Subcutaneous abdominal adipose tissue (tissue), 5 donors: ENCODE measurements at regions not wholly inside any gene's neighbourhood (a gene's known extent, or its start where the extent isn't known, plus 50 kb on each side); places are given as distances from the start of the nearest gene placed in this dataset.

Experiments
- H3K27ac ChIP-seq: one replicate; pipeline ENCODE4 v1.7.0; 2013; ENCODE audit warnings: low read depth, mild to moderate bottlenecking, inconsistent platforms, low read length, moderate library complexity
- H3K27me3 ChIP-seq, 5 donors: one replicate each; pipeline ENCODE4 v1.7.0; 2013; ENCODE audit warnings: low read length in 5 of 5, inconsistent platforms in 1 of 5; ENCODE audit not compliant: control insufficient read depth in 5 of 5, insufficient read depth in 4 of 5
- H3K36me3 ChIP-seq, 5 donors: one replicate each; pipeline ENCODE4 v1.7.0; 2013; ENCODE audit warnings: low read length in 5 of 5; ENCODE audit not compliant: control insufficient read depth in 5 of 5, insufficient read depth in 5 of 5
- H3K4me1 ChIP-seq, 5 donors: one replicate each; pipeline ENCODE4 v1.7.0; 2013; ENCODE audit warnings: low read length in 5 of 5, mild to moderate bottlenecking in 3 of 5, moderate library complexity in 1 of 5; ENCODE audit not compliant: control insufficient read depth in 5 of 5, insufficient read depth in 5 of 5
- H3K4me3 ChIP-seq, 5 donors: one replicate each; pipeline ENCODE4 v1.7.0; 2013; ENCODE audit warnings: low read length in 5 of 5, low read depth in 1 of 5
- H3K9ac ChIP-seq, 5 donors: one replicate each; pipeline ENCODE4 v1.7.0; 2013; ENCODE audit warnings: low read length in 5 of 5, mild to moderate bottlenecking in 4 of 5, moderate library complexity in 3 of 5
- H3K9me3 ChIP-seq, 5 donors: one replicate each; pipeline ENCODE4 v1.7.0; 2013; ENCODE audit warnings: low read length in 5 of 5; ENCODE audit not compliant: control insufficient read depth in 5 of 5
- donor health status: healthy.
- donor health status: healthy.
- donor health status: healthy.
- donor health status: healthy.
- donor health status: healthy.

DNA sequence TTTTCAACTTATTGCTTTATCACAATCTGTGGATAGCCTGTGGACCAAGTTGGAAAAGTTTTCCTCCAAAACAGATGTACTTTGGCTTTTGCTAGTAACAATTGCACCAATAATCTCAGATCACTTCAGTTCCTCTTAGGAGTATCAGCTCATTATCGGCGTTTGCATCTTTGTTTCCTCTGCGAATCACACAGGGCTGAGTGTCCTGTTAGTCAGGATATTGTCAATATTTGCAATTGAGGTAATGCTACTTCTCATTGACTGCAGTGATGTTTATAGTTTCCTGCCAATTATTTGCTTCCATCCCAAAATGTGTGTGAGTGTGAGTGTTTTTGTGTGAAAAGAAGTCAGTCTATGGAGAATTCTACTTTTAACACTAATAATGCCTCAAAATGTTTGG, 545.0 kb downstream of the SI start:
- Histone ChIP-seq H3K9me3 (peaks cover 0 to 3% (median 0%) of the 10 kb centered on the region in 5 donors), H3K4me1 (no peaks in the 10 kb centered on the region), H3K4me3 (no peak overlapping the region), H3K27ac (no peak overlapping the region), H3K36me3 (no peaks in the 10 kb centered on the region), H3K9ac (no peak overlapping the region), H3K27me3 (no peaks in the 10 kb centered on the region)

DNA sequence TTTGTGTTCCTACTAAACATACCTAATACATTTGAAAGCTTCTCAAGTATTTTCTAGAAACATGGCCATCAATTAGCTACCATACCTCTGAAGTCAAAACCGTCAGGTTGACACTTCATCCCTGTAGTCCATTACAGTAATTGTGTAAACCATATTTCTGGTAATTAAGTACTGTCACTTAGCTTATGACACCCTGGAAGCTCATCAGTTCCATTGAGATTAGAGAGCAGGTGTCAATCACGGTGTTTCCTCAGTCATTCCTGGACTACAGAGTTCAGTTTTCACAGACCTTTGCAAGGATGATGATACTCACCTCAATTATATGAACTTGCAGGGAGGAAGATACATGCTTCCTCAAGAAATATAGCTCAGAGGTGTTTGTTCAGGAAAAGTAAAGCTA, 552.0 kb downstream of the SI start:
- Histone ChIP-seq H3K4me3 (no peak overlapping the region), H3K27me3 (no peaks in the 10 kb centered on the region), H3K4me1 (no peaks in the 10 kb centered on the region), H3K9ac (no peak overlapping the region), H3K27ac (no peak overlapping the region), H3K36me3 (no peaks in the 10 kb centered on the region), H3K9me3 (peaks cover 0 to 10% (median 8%) of the 10 kb centered on the region in 5 donors)

DNA sequence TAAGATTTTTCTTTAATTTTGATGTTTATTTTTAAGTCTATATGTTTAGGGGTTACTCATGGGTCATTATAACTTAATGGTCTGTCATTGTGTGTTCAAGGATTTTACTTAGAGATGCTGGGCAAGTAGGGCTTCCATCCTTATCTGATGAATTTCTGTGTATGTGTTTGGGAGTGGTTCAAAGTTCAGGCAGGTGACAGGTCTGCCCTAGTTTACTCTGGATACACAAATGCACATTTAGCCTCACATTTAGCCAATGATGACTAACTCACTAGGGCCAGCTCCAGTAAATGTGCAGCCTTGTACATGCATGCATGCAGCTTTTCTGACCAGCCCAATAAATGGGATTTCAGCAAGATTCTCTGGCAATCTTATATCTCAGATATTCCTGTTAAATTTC, 554.1 kb downstream of the SI start:
- no peak overlapping the region for H3K4me3 ChIP-seq
- peaks cover 0 to 24% (median 17%) of the 10 kb centered on the region in 5 donors for H3K9me3 ChIP-seq
- no peaks in the 10 kb centered on the region for H3K4me1 ChIP-seq
- no peaks in the 10 kb centered on the region for H3K27me3 ChIP-seq
- no peak overlapping the region for H3K27ac ChIP-seq
- H3K9ac ChIP-seq: no peak overlapping the region
- H3K36me3 ChIP-seq: no peaks in the 10 kb centered on the region

DNA sequence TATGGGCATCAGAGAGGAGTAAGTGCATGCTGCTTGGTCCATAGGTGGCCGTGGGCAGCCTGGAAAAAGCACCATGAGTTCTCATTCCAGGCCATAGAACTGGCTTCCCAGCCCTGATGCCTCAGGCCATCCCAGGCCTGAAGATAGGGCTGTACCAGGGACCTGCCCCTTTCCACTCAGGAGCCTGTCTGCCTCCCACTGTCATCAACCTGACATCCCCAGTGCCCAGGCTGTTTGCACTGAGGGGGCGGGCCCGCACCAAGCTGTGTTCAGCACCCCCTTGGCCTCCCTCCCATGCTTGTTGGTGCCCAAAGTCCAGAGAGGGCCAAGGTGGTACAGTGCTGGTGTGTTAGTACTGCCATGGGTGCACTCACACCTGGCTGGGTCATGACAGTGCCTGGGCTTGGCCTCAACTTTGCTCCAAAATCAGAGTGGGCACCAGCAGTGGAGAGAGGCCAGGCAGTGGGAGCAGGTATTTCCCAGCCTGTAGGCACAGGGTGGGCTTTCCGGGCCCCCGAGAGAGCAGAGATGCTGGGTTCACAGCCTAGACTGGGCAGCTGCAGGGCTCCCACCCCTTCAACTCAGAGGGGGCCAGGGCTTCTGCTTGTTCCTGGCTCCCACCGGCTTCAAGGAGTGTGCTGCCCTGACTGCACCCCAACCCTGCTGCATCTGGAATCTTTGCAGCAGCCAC, 556.1 kb downstream of the SI start:
- Histone ChIP-seq H3K9ac (no peak overlapping the region), H3K9me3 (peaks cover 2 to 25% (median 17%) of the 10 kb centered on the region in 5 donors)

DNA sequence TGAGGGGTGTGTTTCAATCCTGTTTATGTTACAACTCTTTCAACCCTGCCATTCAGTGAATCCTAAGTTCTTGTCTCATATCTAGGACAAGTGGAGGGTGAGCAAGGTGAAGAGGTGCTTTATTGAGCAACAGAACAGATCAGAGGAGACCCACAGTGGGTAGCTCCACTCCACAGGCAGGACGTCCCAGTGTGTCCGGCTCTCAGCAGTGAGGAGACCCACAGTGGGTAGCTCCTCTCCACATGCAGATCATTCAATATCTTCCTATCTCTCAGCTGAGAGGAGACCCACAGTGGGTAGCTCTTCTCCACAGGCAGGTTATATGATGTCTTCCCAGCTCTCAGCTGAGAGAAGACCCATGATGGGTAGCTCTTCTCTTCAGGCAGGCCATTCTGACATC, 556.7 kb downstream of the SI start:
- Histone ChIP-seq H3K4me3 (no peak overlapping the region), H3K9me3 (peaks cover 2 to 25% (median 17%) of the 10 kb centered on the region in 5 donors), H3K27ac (no peak overlapping the region), H3K27me3 (no peaks in the 10 kb centered on the region), H3K4me1 (no peaks in the 10 kb centered on the region), H3K36me3 (no peaks in the 10 kb centered on the region), H3K9ac (no peak overlapping the region)

More for the DNA sequence above, 556.1 kb downstream of the SI start:
- Histone ChIP-seq H3K27me3 (no peaks in the 10 kb centered on the region), H3K4me1 (no peaks in the 10 kb centered on the region), H3K4me3 (no peak overlapping the region), H3K36me3 (no peaks in the 10 kb centered on the region), H3K27ac (no peak overlapping the region)

DNA sequence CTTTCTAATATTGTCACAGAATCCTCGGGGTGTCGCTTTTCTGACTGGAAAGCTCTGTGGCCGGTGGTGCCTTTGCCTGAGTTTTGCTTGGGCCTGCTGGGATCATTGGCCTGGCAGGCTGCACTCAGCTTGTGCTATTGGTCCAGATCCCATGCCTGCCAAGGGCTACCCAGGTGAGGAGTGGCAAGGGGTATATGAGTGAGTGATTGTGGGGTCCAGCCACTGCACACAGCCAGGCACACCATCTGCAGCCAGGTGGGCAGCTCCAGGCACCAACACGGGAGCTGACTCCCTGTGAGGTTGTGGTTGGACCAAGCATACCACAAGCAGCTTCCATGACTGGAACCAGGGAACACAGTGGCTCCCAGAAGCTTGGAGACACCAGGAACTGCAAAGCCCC, 557.2 kb downstream of the SI start:
- H3K9ac ChIP-seq: no peak overlapping the region
- no peaks in the 10 kb centered on the region for H3K4me1 ChIP-seq
- H3K36me3 ChIP-seq: no peaks in the 10 kb centered on the region
- no peaks in the 10 kb centered on the region for H3K27me3 ChIP-seq
- H3K9me3 ChIP-seq: peaks cover 2 to 25% (median 17%) of the 10 kb centered on the region in 5 donors
- no peak overlapping the region for H3K4me3 ChIP-seq
- H3K27ac ChIP-seq: no peak overlapping the region

DNA sequence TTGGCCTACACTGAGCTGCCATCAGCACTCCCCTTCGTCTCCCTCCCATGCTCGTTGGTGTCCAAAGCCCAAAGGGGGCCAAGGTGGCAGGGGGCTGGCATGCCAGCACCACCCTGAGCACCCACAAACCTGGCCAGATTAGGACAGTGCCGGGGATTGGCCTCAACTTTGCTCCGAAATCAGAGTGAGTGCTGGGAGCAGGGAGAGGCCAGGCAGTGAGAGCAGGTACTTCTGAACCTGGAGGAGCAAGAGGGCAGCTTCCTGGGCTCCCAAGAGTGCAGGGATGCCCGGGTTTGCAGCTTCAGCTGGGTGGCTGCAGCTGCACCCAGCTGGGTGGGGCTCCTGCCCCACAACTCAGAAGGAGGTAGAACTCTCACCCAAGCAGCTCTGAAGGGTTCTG, 563.0 kb downstream of the SI start:
- no peak overlapping the region for H3K27ac ChIP-seq
- no peaks in the 10 kb centered on the region for H3K27me3 ChIP-seq
- no peak overlapping the region for H3K4me3 ChIP-seq
- H3K9ac ChIP-seq: no peak overlapping the region
- H3K36me3 ChIP-seq: no peaks in the 10 kb centered on the region
- peaks cover 2 to 14% (median 10%) of the 10 kb centered on the region in 5 donors for H3K9me3 ChIP-seq
- H3K4me1 ChIP-seq: no peaks in the 10 kb centered on the region

DNA sequence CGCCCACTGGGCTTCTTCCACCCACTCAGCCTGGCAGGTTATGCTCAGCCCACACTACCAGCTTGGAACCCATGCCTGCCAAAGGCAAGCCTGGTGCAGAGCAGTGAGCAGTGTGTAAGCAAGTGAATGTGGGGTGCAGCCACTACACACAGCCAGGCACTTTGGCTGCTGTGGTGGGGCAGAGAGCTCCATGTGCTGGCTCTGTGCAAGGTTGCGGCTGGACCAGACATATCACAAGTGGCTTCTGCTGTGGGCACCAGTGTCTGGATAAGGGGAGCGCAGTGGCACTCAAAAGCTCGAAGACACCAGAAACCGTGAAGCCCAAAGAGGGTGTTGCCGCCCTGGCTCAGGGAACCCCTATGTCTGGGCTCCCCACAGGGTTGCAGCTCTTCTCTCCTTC, 563.7 kb downstream of the SI start:
- Histone ChIP-seq H3K4me1 (no peaks in the 10 kb centered on the region), H3K27me3 (no peaks in the 10 kb centered on the region), H3K9ac (no peak overlapping the region), H3K27ac (no peak overlapping the region), H3K36me3 (no peaks in the 10 kb centered on the region), H3K9me3 (peaks cover 2 to 8% (median 6%) of the 10 kb centered on the region in 5 donors), H3K4me3 (no peak overlapping the region)

DNA sequence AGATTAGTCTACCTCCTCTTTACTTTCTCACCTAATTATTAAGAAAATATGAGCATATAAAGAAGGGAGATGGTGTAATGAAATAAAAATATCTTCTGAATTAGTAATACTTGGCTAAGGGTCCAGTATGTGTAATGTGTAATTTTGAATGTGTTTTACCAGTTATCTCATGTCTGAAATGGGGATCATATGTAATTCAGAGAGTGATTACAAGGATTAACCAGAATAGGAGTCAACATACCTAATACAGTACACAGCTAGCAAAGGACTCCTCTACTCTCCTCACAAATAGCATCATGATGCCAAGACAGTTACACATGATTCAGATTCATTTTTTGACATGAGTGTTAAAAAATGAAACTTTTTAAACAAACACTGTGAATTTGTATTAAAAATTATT, 570.4 kb downstream of the SI start:
- Histone ChIP-seq H3K9ac (no peak overlapping the region), H3K9me3 (peaks cover 0 to 2% (median 2%) of the 10 kb centered on the region in 5 donors), H3K27me3 (no peaks in the 10 kb centered on the region), H3K4me1 (no peaks in the 10 kb centered on the region), H3K27ac (no peak overlapping the region), H3K36me3 (no peaks in the 10 kb centered on the region), H3K4me3 (no peak overlapping the region)

DNA sequence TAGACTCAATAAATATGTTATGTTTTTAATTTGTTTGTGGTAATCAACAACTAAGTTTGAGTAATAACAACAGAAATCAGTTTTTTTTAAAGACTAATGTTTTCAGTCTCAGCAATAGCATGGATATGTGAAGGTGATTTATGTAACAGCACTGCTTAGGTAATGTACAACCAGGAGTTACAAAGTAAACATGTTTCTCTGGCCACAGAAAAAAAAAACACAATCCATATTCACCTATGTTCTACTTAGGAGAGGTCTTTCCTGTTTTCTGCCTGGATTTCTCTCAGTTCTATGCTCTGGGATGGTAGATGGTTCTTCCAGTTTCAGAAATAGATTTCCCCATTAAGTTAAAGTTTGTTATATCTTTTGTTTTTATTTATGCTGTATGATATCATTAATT, 579.4 kb downstream of the SI start:
- no peak overlapping the region for H3K4me3 ChIP-seq
- H3K4me1 ChIP-seq: no peaks in the 10 kb centered on the region
- H3K36me3 ChIP-seq: no peaks in the 10 kb centered on the region
- no peaks in the 10 kb centered on the region for H3K27me3 ChIP-seq
- no peak overlapping the region for H3K27ac ChIP-seq
- H3K9me3 ChIP-seq: no peaks in the 10 kb centered on the region
- H3K9ac ChIP-seq: no peak overlapping the region
